Choroid plexus epithelial cell (primary cell): ENCODE measurements at regions not wholly inside any gene's neighbourhood (a gene's known extent, or its start where the extent isn't known, plus 50 kb on each side); places are given as distances from the start of the nearest gene placed in this dataset.
A peak's percentile ranks its signal among the peaks of the same experiment; 100 is the strongest.

Experiments used
- DNase-seq: peaks from one replicate; pipeline ENCODE4 v3.0.0-alpha.2; 2010; ENCODE audit warnings: low read depth
- H3K4me3 ChIP-seq: 2 replicates; pipeline ENCODE4 v1.5.1; 2011; ENCODE audit warnings: low read depth, mild to moderate bottlenecking, control low read depth, low read length, moderate library complexity
- TF ChIP-seq, protein P1 (sequence below): conservative IDR thresholded peaks from 2 replicates; pipeline ENCODE4 v1.5.1; 2011; ENCODE audit warnings: low read depth, mild to moderate bottlenecking, control low read depth, inconsistent platforms, low read length, moderate library complexity

DNA sequence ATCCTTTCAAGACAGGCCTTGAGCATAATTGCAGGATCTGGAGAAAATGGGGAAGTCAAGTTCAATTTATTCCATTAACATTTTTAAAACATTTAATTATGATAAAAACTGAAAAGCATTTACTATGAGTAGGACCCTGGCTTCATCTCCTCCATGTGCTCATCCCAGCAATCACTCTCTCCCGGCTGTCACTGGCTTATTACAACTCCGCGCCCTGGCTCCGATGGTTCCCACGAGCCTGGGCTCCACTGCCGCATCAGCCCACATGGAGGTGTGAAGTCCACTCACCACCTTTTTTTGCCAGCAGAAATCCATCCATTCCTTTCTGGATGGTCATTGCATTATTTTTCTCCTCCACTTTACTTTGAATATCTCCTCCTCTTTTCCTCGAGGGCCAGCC lies 194.4 kb downstream of the EMP1 start:
- TF ChIP-seq, protein P1, sequence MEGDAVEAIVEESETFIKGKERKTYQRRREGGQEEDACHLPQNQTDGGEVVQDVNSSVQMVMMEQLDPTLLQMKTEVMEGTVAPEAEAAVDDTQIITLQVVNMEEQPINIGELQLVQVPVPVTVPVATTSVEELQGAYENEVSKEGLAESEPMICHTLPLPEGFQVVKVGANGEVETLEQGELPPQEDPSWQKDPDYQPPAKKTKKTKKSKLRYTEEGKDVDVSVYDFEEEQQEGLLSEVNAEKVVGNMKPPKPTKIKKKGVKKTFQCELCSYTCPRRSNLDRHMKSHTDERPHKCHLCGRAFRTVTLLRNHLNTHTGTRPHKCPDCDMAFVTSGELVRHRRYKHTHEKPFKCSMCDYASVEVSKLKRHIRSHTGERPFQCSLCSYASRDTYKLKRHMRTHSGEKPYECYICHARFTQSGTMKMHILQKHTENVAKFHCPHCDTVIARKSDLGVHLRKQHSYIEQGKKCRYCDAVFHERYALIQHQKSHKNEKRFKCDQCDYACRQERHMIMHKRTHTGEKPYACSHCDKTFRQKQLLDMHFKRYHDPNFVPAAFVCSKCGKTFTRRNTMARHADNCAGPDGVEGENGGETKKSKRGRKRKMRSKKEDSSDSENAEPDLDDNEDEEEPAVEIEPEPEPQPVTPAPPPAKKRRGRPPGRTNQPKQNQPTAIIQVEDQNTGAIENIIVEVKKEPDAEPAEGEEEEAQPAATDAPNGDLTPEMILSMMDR = no peak
- H3K4me3 ChIP-seq = no peak overlapping the region
- no peak for DNase-seq

GRCh38 chr12:13390381-13390861 lies 193.9 kb downstream of the EMP1 start:
- DNase-seq = peak; percentile 5
- no peak overlapping the region for H3K4me3 ChIP-seq
- TF ChIP-seq, protein P1 = no peak

- TF ChIP-seq, protein P1 = no peak
- H3K4me3 ChIP-seq = no peak overlapping the region
- no peak for DNase-seq
Measured at GRCh38 chr12:13387101-13387500, 190.6 kb downstream of the EMP1 start.

DNA sequence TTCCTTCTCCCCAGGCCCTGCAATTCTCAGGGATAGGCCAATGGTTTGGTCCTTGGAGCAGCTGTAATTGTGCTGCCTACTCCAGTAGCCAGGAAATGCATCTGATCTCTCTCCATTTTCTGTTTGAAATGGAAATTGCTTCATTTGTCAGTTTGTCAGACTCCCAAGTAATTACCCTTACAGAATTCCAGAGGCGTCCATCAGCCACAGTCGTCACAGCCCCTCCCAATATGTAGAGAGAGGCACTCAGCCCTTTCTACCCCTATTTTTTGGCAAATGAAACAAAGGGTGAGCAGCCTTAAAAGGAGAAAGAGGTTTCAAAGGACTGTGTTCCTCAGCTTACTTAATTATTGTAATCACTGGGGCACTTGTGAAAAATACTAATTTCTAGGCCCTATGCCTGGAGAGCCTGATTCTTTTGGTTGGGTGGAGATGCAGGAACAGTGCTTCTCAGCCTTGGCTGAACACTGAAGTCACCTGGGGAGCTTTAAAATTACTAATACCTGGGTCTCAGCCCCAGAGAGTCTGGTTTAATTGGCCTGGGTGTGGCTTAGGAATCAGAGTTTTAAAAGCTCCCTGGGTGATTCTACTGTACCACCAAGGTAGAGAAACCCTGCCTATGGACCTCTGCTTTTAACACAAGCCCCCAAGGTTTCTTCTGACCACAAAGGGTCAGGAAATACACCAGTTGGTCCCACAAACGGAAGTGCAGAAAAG lies 190.0 kb downstream of the EMP1 start:
- no peak overlapping the region for H3K4me3 ChIP-seq
- DNase-seq = no peak
- TF ChIP-seq, protein P1 = no peak

- no peak for DNase-seq
- TF ChIP-seq, protein P1 = no peak
- H3K4me3 ChIP-seq = no peak overlapping the region
Measured at GRCh38 chr12:13383379-13383778, 186.9 kb downstream of the EMP1 start.

DNA sequence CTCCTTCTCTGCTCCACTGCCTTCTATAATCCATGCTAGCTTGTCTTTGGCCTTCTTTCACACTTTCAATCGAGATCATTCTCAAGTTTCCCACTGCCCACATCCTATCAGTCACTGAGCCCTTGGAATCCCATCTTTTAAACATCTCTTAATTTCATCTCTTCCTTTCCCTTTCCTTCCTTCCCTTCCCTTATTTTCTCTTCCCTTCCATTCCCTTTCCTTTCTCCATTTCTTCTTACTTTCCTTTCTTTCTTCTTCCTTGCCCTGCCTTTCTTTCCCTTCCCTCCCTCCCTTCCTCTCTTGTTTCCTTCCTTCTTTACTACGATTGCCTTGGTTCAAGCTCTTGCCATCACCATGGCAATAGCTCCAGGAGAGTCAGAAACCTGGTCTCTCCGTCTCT lies 183.8 kb downstream of the EMP1 start:
- TF ChIP-seq, protein P1 = no peak
- H3K4me3 ChIP-seq = no peak overlapping the region
- DNase-seq = no peak
